ENCODE measurements at regions not wholly inside any gene's neighbourhood (a gene's known extent, or its start where the extent isn't known, plus 50 kb on each side); places are given as distances from the start of the nearest gene placed in this dataset.

DNA sequence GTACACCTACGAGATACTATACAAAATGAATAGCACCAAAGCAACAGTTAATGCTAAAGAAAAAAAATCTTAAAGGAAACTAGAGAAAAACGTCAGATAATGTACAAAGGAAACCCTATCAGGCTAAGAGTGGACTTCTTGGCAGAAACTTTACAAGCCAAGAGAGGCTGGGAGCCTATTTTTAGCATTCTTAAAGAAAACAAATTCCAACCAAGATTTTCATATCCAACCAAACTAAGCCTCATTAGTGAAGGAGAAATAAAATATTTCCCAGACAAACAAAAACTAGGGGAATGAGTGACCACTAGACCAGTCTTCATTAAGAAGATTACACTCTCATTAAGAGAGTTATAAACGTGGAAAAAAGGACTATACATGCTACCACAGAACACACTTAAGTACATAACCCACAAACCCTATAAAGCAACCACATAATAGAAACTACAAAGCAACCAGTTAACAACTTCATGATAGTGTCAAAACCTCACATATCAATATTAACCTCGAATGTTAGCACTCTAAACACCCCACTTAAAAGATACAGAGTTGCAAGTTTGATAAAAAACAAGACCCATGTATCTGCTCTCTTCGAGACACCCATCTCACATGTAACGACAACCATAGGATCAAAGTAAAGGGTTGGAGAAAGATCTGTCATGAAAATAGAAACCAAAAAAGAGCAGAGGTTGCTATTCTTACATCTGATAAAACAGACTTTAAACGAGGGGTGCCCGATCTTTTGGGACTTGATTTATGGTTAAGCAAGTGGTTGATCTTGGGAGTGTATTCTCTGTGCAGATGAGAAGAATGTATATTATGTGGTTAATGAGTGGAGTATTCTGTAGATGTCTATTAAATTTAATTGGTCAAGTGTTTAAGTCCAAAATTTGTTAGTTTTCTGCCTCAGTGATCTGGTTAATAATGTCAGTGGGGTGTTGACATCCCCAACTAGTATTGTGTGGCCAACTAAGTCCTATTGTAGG is 1301.4 kb downstream of the PLA2G4A start:
- TF ChIP-seq, protein P1, sequence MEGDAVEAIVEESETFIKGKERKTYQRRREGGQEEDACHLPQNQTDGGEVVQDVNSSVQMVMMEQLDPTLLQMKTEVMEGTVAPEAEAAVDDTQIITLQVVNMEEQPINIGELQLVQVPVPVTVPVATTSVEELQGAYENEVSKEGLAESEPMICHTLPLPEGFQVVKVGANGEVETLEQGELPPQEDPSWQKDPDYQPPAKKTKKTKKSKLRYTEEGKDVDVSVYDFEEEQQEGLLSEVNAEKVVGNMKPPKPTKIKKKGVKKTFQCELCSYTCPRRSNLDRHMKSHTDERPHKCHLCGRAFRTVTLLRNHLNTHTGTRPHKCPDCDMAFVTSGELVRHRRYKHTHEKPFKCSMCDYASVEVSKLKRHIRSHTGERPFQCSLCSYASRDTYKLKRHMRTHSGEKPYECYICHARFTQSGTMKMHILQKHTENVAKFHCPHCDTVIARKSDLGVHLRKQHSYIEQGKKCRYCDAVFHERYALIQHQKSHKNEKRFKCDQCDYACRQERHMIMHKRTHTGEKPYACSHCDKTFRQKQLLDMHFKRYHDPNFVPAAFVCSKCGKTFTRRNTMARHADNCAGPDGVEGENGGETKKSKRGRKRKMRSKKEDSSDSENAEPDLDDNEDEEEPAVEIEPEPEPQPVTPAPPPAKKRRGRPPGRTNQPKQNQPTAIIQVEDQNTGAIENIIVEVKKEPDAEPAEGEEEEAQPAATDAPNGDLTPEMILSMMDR (IDR thresholded peaks at IDR 0.05; ENCODE audit: low read depth, low read length), result no peak
- no peak overlapping the region for H3K4me3 ChIP-seq (ENCODE audit: low read depth, low read length)

DNA sequence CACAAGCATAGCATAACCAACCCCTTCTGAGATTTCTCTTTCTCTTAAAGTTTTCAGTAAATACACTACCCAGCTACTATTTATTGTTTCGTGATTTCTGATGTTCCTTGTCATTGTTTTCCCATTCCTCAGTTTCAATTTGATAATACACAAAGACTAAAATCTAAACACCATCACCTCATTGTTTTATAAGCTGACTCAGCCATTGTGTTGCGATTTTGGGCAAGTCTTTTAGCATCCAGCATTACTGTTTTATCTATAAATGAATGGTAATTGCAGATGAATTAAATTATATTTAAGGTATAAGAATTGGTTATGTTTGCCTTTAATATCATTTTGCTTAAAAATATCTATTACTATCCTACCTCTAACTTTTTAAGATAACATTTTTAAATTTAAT is 1308.5 kb downstream of the PLA2G4A start:
- H3K4me3 ChIP-seq (ENCODE audit: low read depth, low read length), result no peak overlapping the region
- TF ChIP-seq, protein P1 (IDR thresholded peaks at IDR 0.05; ENCODE audit: low read depth, low read length), result no peak

DNA sequence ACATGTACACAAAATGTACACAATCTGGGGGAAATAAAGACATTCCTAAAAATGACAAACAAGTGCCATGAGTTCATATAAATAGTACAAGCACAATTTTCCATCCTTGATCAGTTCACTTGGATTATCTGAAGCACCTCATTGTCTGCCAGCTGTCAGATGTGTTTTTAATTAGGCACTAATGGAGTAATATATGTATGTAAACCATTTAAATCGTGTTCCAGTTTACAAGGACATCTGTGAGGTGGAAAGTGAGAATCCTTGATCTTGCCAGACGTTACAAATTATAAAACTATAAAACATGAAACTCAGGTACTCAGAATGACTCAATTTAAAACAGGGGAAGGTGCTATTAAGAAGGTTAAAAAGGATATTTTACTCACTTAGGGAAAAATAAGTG is 1312.2 kb downstream of the PLA2G4A start:
- TF ChIP-seq, protein P1 (IDR thresholded peaks at IDR 0.05; ENCODE audit: low read depth, low read length), result no peak

GRCh38 chr1:188154196-188154595 is 1325.4 kb downstream of the PLA2G4A start:
- H3K4me3 ChIP-seq (ENCODE audit: low read depth, low read length), result no peak overlapping the region
- TF ChIP-seq, protein P1 (IDR thresholded peaks at IDR 0.05; ENCODE audit: low read depth, low read length), result no peak

More for the DNA sequence above, 1312.2 kb downstream of the PLA2G4A start:
- H3K4me3 ChIP-seq (ENCODE audit: low read depth, low read length), result no peak overlapping the region

- TF ChIP-seq, protein P1 (IDR thresholded peaks at IDR 0.05; ENCODE audit: low read depth, low read length), result no peak
- no peak overlapping the region for H3K4me3 ChIP-seq (ENCODE audit: low read depth, low read length)
These were observed 1326.0 kb downstream of the PLA2G4A start for GRCh38 chr1:188154761-188155160.

DNA sequence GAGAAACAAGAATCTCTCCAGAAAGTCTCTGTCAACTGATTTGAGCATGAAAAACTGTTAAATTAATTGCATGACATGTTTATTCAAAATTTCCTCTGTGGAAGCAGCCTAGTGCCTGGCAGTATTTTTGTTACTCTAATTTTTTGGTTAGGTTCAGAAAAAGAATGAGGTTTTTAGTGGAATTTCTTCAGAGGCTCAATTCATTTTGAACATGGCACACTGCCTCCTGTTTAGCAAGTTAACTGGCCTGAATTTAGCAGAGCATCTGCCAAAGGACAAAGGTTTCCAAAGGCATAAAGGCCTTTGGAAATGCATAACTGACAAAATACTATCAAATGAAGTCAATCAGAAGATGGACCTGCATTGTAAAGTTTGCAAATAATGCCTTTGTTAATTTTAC is 1326.5 kb downstream of the PLA2G4A start:
- TF ChIP-seq, protein P1 (IDR thresholded peaks at IDR 0.05; ENCODE audit: low read depth, low read length), result no peak
- H3K4me3 ChIP-seq (ENCODE audit: low read depth, low read length), result no peak overlapping the region

- TF ChIP-seq, protein P1 (IDR thresholded peaks at IDR 0.05; ENCODE audit: low read depth, low read length), result no peak
- no peak overlapping the region for H3K4me3 ChIP-seq (ENCODE audit: low read depth, low read length)
These were observed 1335.7 kb downstream of the PLA2G4A start for GRCh38 chr1:188164459-188164858.

Measured in WI38 (cell line).